SK-N-MC (cell line): ENCODE measurements at regions not wholly inside any gene's neighbourhood (a gene's known extent, or its start where the extent isn't known, plus 50 kb on each side); places are given as distances from the start of the nearest gene placed in this dataset.
"Not testable (repeated sequence)": the region's sequence is repeated elsewhere in the genome, so short reads cannot be mapped to it uniquely, and the experiment has no call there.

Experiments used
- DNase-seq: peaks from one replicate; pipeline ENCODE4 v3.0.0-alpha.2; 2011; ENCODE audit warnings: low read depth, low spot score
- H3K27ac ChIP-seq: fragments of 200-600 bp; sonication (generic); 2 replicates; pipeline ENCODE4 v1.5.1; 2016; ENCODE audit warnings: mixed run types
- H3K36me3 ChIP-seq: fragments of 200-600 bp; sonication (generic); 2 replicates; pipeline ENCODE4 v1.6.1; 2017; ENCODE audit warnings: antibody characterized with exemption, low read length, mixed read lengths; ENCODE audit not compliant: insufficient read depth
- H3K4me3 ChIP-seq: fragments of 200-600 bp; sonication (generic); 2 replicates; pipeline ENCODE4 v1.5.1; 2016
- H3K9ac ChIP-seq: fragments of 200-600 bp; sonication (generic); 2 replicates; pipeline ENCODE4 v1.8.0; 2017; ENCODE audit warnings: mixed run types, mixed read lengths; ENCODE audit not compliant: insufficient read length
- H3K9me3 ChIP-seq: fragments of 200-600 bp; sonication (generic); 2 replicates; pipeline ENCODE4 v1.6.1; 2017; ENCODE audit warnings: low read depth, mild to moderate bottlenecking, antibody characterized with exemption, low read length, moderate library complexity, mixed read lengths
- EZH2 ChIP-seq: fragments of 200-600 bp; sonication (generic); IDR thresholded peaks from one replicate; pipeline ENCODE4 v1.6.1; 2017; ENCODE audit warnings: antibody characterized with exemption
- FOXP2 ChIP-seq: optimal IDR thresholded peaks from 2 replicates; pipeline ENCODE3; 2011; ENCODE audit warnings: mild to moderate bottlenecking, moderate library complexity; ENCODE audit not compliant: insufficient read depth; ENCODE audit errors: extremely low read length, control extremely low read depth
- POLR2AphosphoS5 ChIP-seq: IDR thresholded peaks from 2 replicates; pipeline ENCODE4 v1.6.1; 2012; ENCODE audit warnings: mild to moderate bottlenecking, low read depth, low read length, borderline replicate concordance

- TF ChIP-seq EZH2 (no peak), POLR2AphosphoS5 (no peak), FOXP2 (no peak)
- no peaks in the 10 kb centered on the region for H3K36me3 ChIP-seq
- H3K27ac ChIP-seq, result peak overlapping the region; percentile 84
- DNase-seq, result no peak
- peak overlapping the region; percentile 32 for H3K9ac ChIP-seq
- no peaks in the 10 kb centered on the region for H3K9me3 ChIP-seq
- peak overlapping the region; percentile 52 for H3K4me3 ChIP-seq
Observed at GRCh38 chr3:20652231-20652986, 466.4 kb upstream of the SGO1 start.

GRCh38 chr3:20648921-20649381, 462.9 kb upstream of the SGO1 start:
- Histone ChIP-seq H3K36me3 (no peaks in the 10 kb centered on the region), H3K4me3 (peak overlapping the region; percentile 58), H3K9me3 (no peaks in the 10 kb centered on the region), H3K27ac (peak overlapping the region; percentile 92), H3K9ac (no peak overlapping the region)
- DNase-seq, result no peak
- no peak for TF ChIP-seq EZH2
- no peak for TF ChIP-seq POLR2AphosphoS5
- TF ChIP-seq FOXP2, result no peak

- Histone ChIP-seq H3K9ac (no peak overlapping the region), H3K27ac (peak overlapping the region; percentile 92), H3K9me3 (no peaks in the 10 kb centered on the region), H3K4me3 (peak overlapping the region; percentile 58), H3K36me3 (no peaks in the 10 kb centered on the region)
- no peak for TF ChIP-seq EZH2
- TF ChIP-seq POLR2AphosphoS5, result no peak; the same call in 1 of the 2 replicates
- TF ChIP-seq FOXP2, result no peak
- peak; percentile 45 for DNase-seq
Observed at GRCh38 chr3:20648294-20648693, 462.3 kb upstream of the SGO1 start.

DNA sequence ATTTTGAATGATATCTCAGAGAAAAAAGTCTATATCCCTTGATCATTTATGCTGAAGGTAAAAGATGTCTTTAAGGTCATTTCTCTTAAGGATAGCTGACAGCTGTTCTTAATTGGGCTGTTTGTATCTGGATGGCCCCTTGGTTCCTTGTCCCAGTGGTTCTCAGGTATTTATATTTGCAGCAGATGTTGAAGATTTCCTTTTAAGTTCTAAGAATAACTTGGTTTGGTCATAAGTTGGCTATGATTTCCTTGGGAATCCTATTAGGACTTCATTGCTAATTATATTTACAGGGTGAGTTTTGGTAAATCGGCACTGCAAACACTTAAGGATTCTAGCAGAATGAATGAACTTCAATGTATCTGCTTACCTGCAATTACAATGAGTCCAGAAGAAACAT, 460.4 kb upstream of the SGO1 start:
- no peaks in the 10 kb centered on the region for H3K36me3 ChIP-seq
- H3K9ac ChIP-seq, result no peak overlapping the region
- no peak for TF ChIP-seq FOXP2
- TF ChIP-seq POLR2AphosphoS5, result no peak
- no peak for TF ChIP-seq EZH2
- no peak for DNase-seq
- no peak overlapping the region for H3K27ac ChIP-seq
- H3K4me3 ChIP-seq, result no peak overlapping the region
- H3K9me3 ChIP-seq, result no peaks in the 10 kb centered on the region

GRCh38 chr3:20645340-20645739, 459.3 kb upstream of the SGO1 start:
- no peaks in the 10 kb centered on the region for H3K36me3 ChIP-seq
- no peak overlapping the region for H3K27ac ChIP-seq
- no peak overlapping the region for H3K4me3 ChIP-seq
- no peak overlapping the region for H3K9ac ChIP-seq
- H3K9me3 ChIP-seq, result no peaks in the 10 kb centered on the region
- DNase-seq, result no peak
- TF ChIP-seq FOXP2 (no peak), POLR2AphosphoS5 (no peak), EZH2 (no peak)

DNA sequence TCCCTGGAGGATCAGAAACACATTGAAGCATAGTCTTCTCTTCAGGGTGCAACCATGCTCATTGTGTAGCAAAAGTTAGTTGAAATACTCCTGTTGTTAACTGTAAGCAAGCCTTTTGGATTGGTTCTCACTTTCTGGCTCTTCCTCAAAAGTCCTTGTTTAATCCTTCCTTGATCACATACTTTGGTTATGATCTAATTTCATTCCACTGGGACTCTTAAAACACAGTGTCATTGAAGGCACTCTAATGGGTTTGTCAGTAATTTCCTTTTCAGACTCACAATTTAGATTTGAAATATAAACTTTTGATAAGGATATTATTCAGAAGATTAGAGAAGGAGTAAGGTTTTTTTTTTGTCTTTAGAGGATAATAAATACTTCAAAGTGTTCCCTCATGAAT, 451.7 kb upstream of the SGO1 start:
- Histone ChIP-seq H3K9ac (no peak overlapping the region), H3K4me3 (no peak overlapping the region), H3K36me3 (no peaks in the 10 kb centered on the region), H3K9me3 (no peaks in the 10 kb centered on the region), H3K27ac (0 out of 2 replicates have a peak overlapping the region, but pooled peaks have one; percentile 9)
- no peak for TF ChIP-seq POLR2AphosphoS5
- no peak for TF ChIP-seq EZH2
- TF ChIP-seq FOXP2, result no peak
- no peak for DNase-seq

- no peak for TF ChIP-seq POLR2AphosphoS5
- TF ChIP-seq EZH2, result no peak
- TF ChIP-seq FOXP2, result no peak
- Histone ChIP-seq H3K4me3 (no peak overlapping the region), H3K9me3 (no peaks in the 10 kb centered on the region), H3K36me3 (no peaks in the 10 kb centered on the region), H3K27ac (no peak overlapping the region), H3K9ac (no peak overlapping the region)
- no peak for DNase-seq
Observed at GRCh38 chr3:20622304-20622703, 436.3 kb upstream of the SGO1 start.

DNA sequence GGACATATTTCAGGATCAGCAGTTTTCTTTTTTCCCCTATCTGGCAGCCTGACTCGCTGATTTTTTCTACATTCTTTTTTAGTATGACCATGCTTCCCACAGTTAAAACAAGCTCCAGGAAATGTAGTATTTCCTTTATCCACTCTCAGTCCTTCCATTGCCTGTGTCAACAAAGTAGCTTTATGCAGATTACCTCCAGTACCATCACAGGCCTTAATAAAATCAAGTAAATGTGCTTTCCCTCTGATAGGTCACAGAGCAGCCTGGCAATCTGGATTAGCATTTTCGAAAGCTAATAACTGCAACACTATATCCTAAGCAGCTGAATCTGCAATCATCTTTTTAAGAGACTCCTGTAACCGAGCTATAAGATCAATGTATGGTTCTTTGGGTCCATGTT, 432.6 kb upstream of the SGO1 start:
- H3K36me3 ChIP-seq, H3K4me3 ChIP-seq, H3K9ac ChIP-seq, H3K27ac ChIP-seq, DNase-seq, H3K9me3 ChIP-seq: not testable (repeated sequence)

DNA sequence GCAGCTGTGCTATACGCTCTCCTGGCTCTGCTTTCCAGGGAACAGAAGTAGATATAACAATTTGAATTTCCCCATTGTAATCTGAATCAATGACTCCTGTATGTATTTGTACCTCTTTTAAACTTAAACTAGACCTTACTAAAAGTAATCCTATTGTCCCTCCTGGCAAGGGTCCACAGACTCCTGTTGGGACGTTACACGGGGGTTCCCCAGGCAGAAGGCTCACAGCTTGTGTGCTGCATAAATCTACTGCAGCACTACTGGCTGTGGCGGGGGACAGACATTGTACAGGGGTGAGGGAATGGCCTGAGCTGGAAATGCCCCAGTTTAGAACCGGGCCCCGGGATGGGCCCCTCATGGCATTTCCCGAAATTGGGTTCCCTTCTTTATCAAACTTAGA, 432.2 kb upstream of the SGO1 start:
- H3K9me3 ChIP-seq, H3K4me3 ChIP-seq, H3K9ac ChIP-seq, H3K36me3 ChIP-seq, DNase-seq, H3K27ac ChIP-seq: not testable (repeated sequence)

GRCh38 chr3:20615982-20616381, 430.0 kb upstream of the SGO1 start:
- DNase-seq, H3K4me3 ChIP-seq: not testable (repeated sequence)

More at GRCh38 chr3:20615982-20616381, 430.0 kb upstream of the SGO1 start:
- H3K9me3 ChIP-seq, H3K9ac ChIP-seq, H3K27ac ChIP-seq, H3K36me3 ChIP-seq: not testable (repeated sequence)
